Chondrocyte (in vitro differentiated cells): ENCODE measurements at regions not wholly inside any gene's neighbourhood (a gene's known extent, or its start where the extent isn't known, plus 50 kb on each side); places are given as distances from the start of the nearest gene placed in this dataset.

Experiments
- DNase-seq: peaks from one replicate; pipeline ENCODE4 v3.0.0; 2021; ENCODE audit warnings: mixed read lengths, low spot score
- H3K27ac Mint-ChIP-seq: one replicate; pipeline ENCODE4 v1.8.0; 2021; ENCODE audit warnings: mild to moderate bottlenecking, moderate library complexity, mixed read lengths; ENCODE audit not compliant: unreplicated experiment
- H3K27me3 Mint-ChIP-seq: 2 replicates; pipeline ENCODE4 v1.8.0; 2021; ENCODE audit warnings: low read depth, mixed read lengths
- H3K36me3 Mint-ChIP-seq: 2 replicates; pipeline ENCODE4 v1.8.0; 2021; ENCODE audit warnings: low read depth, mixed read lengths
- H3K4me1 Mint-ChIP-seq: 2 replicates; pipeline ENCODE4 v1.8.0; 2021; ENCODE audit warnings: low read depth, mild to moderate bottlenecking, mixed read lengths
- H3K4me3 Mint-ChIP-seq: one replicate; pipeline ENCODE4 v1.8.0; 2021; ENCODE audit warnings: mild to moderate bottlenecking, moderate library complexity, mixed read lengths; ENCODE audit not compliant: unreplicated experiment
- H3K9me3 Mint-ChIP-seq: 2 replicates; pipeline ENCODE4 v1.8.0; 2021; ENCODE audit warnings: low read depth, mixed read lengths
- TF ChIP-seq, protein P1 (sequence below): fragments of 200-600 bp; sonication (generic); IDR thresholded peaks from 2 replicates; pipeline ENCODE4 v1.5.0; 2021; ENCODE audit warnings: antibody characterized with exemption, mild to moderate bottlenecking, moderate library complexity

DNA sequence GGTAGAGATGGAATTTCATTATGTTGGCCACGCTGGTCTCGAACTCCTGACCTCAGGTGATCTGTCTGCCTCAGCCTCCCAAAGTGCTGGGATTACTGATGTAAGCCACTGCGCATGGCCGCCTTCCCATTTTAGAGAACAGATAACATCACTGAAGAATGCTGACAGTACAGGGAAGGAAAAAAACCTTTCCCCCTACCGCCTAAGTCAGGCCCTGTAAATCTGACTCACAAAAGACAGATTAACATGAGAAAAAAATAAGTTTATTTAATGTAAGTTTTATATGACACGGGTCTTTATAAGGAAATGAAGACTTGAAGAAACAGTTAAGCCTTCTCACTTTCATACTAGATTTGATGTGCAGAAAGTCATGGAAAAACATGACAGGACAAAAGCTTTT lies 227.2 kb upstream of the ZNF608 start:
- Mint-ChIP-seq H3K36me3 (no peaks in the 10 kb centered on the region), H3K4me3 (no peak overlapping the region), H3K9me3 (peaks cover 2% of the 10 kb centered on the region), H3K27ac (no peak overlapping the region), H3K4me1 (no peaks in the 10 kb centered on the region), H3K27me3 (no peaks in the 10 kb centered on the region)
- TF ChIP-seq, protein P1, sequence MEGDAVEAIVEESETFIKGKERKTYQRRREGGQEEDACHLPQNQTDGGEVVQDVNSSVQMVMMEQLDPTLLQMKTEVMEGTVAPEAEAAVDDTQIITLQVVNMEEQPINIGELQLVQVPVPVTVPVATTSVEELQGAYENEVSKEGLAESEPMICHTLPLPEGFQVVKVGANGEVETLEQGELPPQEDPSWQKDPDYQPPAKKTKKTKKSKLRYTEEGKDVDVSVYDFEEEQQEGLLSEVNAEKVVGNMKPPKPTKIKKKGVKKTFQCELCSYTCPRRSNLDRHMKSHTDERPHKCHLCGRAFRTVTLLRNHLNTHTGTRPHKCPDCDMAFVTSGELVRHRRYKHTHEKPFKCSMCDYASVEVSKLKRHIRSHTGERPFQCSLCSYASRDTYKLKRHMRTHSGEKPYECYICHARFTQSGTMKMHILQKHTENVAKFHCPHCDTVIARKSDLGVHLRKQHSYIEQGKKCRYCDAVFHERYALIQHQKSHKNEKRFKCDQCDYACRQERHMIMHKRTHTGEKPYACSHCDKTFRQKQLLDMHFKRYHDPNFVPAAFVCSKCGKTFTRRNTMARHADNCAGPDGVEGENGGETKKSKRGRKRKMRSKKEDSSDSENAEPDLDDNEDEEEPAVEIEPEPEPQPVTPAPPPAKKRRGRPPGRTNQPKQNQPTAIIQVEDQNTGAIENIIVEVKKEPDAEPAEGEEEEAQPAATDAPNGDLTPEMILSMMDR, result no peak
- DNase-seq, result no peak

DNA sequence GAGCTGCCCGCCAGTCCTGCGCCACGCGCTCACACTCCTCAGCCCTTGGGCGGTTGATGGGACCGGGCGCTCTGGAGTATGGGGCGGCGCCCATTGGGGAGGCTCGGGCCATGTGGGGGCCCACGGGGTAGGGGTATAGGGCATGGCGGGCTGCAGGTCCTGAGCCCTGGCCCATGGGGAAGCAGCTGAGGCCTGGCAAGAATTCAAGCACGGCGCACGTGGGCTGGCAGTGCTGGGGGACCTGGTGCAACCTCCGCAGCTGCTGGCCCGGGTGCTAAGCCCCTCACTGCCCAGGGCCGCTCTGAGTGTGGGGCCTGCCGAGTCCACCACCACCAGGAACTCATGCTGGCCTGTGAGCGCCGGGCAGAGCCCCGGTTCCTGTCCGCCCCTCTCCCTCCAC lies 229.6 kb upstream of the ZNF608 start:
- TF ChIP-seq, protein P1, result no peak
- Mint-ChIP-seq H3K36me3 (no peaks in the 10 kb centered on the region), H3K27me3 (no peaks in the 10 kb centered on the region), H3K4me3 (no peak overlapping the region), H3K9me3 (peaks cover 2% of the 10 kb centered on the region), H3K27ac (no peak overlapping the region), H3K4me1 (peaks cover 21% of the 10 kb centered on the region)
- no peak for DNase-seq

DNA sequence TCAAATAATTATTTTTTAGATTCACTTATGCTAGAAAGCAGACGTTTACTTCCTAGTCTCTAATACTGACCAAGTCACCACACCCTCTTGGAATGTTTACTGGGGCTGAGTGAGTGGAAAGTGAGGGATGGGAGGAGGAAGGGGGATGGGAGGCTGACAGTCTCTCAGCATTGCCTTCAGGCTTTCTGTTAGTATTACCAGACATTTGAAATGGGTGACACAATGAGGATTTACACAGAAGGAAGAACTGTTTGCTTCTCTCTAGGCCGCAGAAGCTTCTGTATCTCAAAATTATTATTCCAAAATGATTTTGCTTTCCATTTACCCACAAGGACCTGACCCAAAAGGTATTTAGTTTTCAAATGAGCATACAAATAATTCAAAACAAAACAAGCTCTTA lies 232.8 kb upstream of the ZNF608 start:
- Mint-ChIP-seq H3K36me3 (no peaks in the 10 kb centered on the region), H3K4me1 (peaks cover 27% of the 10 kb centered on the region), H3K4me3 (no peak overlapping the region), H3K9me3 (peaks cover 7% of the 10 kb centered on the region), H3K27ac (peak overlapping the region; percentile 72), H3K27me3 (no peaks in the 10 kb centered on the region)
- TF ChIP-seq, protein P1, result no peak
- DNase-seq, result no peak

DNA sequence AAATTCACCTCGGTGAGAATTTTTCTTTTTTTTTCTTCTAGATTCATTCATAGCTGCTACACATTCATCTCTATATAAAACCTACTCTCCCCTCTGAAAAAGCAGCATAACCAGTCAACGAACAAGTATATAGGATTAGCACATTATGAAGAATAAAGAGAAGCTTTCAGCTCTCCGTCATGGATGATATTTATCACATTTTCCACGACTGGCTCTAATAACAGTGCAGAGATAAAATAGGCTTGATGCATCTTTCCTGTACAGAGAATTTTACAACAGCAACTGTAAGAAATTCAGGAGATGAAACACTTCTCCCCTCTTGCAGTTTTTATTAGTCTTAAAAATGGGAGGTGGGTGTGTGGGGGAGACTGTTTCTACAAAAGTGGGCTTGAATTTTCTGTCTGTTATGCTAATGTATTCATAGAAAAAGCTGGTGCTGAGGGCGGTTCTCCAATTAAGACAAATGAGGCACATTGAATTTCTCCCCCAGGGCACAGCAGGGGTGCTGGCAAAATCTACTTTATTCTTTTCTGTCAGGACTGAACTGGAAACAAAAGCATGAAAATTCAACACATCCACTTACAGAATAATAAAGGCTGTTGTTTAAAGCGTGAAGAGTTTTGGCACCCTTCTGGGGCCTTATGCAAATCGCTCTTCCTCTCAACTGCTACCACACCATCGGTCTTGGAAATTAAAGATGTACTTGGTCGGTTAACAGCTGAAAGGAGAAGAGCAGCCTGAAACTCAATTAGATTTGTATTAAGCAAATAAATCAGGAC lies 233.9 kb upstream of the ZNF608 start:
- Mint-ChIP-seq H3K27me3 (no peaks in the 10 kb centered on the region), H3K36me3 (peaks cover 1% of the 10 kb centered on the region), H3K4me3 (no peak overlapping the region), H3K4me1 (peaks cover 27% of the 10 kb centered on the region), H3K9me3 (peaks cover 8% of the 10 kb centered on the region), H3K27ac (no peak overlapping the region)
- TF ChIP-seq, protein P1, result no peak
- DNase-seq, result no peak

DNA sequence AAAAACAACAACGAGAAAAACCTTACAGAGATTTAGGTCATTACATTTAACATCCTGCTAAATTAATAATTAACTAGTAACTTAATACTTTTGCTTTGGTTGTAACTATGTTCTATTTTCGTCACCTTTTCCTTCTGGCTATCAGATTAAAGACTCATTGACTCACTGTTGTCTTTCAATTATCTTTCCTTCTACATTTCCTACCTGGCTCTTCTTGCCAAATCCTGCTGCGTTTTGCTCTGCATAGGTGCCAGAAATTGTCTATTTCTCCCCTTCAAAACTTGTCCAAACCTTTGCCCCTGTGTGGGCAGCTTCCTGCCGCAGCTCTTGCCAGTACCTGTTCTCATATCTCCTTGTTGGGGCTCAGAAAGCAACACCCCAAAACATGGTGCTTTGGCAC lies 235.5 kb upstream of the ZNF608 start:
- no peak overlapping the region for H3K4me3 Mint-ChIP-seq
- H3K9me3 Mint-ChIP-seq, result peaks cover 8% of the 10 kb centered on the region
- DNase-seq, result no peak
- TF ChIP-seq, protein P1, result no peak
- H3K27me3 Mint-ChIP-seq, result no peaks in the 10 kb centered on the region
- H3K4me1 Mint-ChIP-seq, result peaks cover 27% of the 10 kb centered on the region
- H3K27ac Mint-ChIP-seq, result no peak overlapping the region
- peaks cover 1% of the 10 kb centered on the region for H3K36me3 Mint-ChIP-seq
